Activated CD4-positive, CD25-positive, alpha-beta regulatory T cell treated with anti-CD3 and anti-CD28 coated beads, Interleukin-2, amount 50 U/mL, for 16 hours (primary cell): ENCODE measurements at regions not wholly inside any gene's neighbourhood (a gene's known extent, or its start where the extent isn't known, plus 50 kb on each side); places are given as distances from the start of the nearest gene placed in this dataset.

Experiments
- DNase-seq: peaks from one replicate; pipeline ENCODE4 v3.0.0-alpha.2; 2020; ENCODE audit warnings: low read depth, low spot score

GRCh38 chr11:127338380-127339259 lies 338.1 kb upstream of the KIRREL3 start:
- DNase-seq = no peak

GRCh38 chr11:127334466-127334865 lies 333.9 kb upstream of the KIRREL3 start:
- DNase-seq = no peak

- no peak for DNase-seq
These were observed 332.3 kb upstream of the KIRREL3 start for GRCh38 chr11:127332896-127333295.

- DNase-seq = no peak
These were observed 329.5 kb upstream of the KIRREL3 start for GRCh38 chr11:127330044-127330443.

- no peak for DNase-seq
These were observed 307.7 kb upstream of the KIRREL3 start for GRCh38 chr11:127308291-127308690.

GRCh38 chr11:127307700-127308099 lies 307.1 kb upstream of the KIRREL3 start:
- DNase-seq = no peak

- DNase-seq = no peak
These were observed 304.1 kb upstream of the KIRREL3 start for GRCh38 chr11:127304634-127305033.

- no peak for DNase-seq
These were observed 288.4 kb upstream of the KIRREL3 start for GRCh38 chr11:127288926-127289325.

GRCh38 chr11:127281534-127281933 lies 281.0 kb upstream of the KIRREL3 start:
- no peak for DNase-seq

- DNase-seq = no peak
These were observed 275.2 kb upstream of the KIRREL3 start for GRCh38 chr11:127275774-127276173.

- no peak for DNase-seq
These were observed 273.7 kb upstream of the KIRREL3 start for GRCh38 chr11:127274328-127274676.

- DNase-seq = no peak
These were observed 273.2 kb upstream of the KIRREL3 start for GRCh38 chr11:127273593-127274327.

GRCh38 chr11:127270851-127271250 lies 270.3 kb upstream of the KIRREL3 start:
- DNase-seq = no peak

- no peak for DNase-seq
These were observed 269.3 kb upstream of the KIRREL3 start for GRCh38 chr11:127269911-127270310.

- no peak for DNase-seq
These were observed 268.4 kb upstream of the KIRREL3 start for GRCh38 chr11:127268932-127269331.

- DNase-seq = no peak
These were observed 268.0 kb upstream of the KIRREL3 start for GRCh38 chr11:127268521-127268920.

- no peak for DNase-seq
These were observed 258.5 kb upstream of the KIRREL3 start for GRCh38 chr11:127259102-127259501.

GRCh38 chr11:127255209-127255608 lies 254.6 kb upstream of the KIRREL3 start:
- DNase-seq = no peak

- no peak for DNase-seq
These were observed 251.8 kb upstream of the KIRREL3 start for GRCh38 chr11:127252321-127252720.

- no peak for DNase-seq
These were observed 249.0 kb upstream of the KIRREL3 start for GRCh38 chr11:127249576-127249975.

- DNase-seq = no peak
These were observed 247.9 kb upstream of the KIRREL3 start for GRCh38 chr11:127248476-127248875.

- no peak for DNase-seq
These were observed 246.8 kb upstream of the KIRREL3 start for GRCh38 chr11:127247261-127247851.

- no peak for DNase-seq
These were observed 242.1 kb upstream of the KIRREL3 start for GRCh38 chr11:127242676-127243075.
